GM04504 (cell line): ENCODE measurements at regions not wholly inside any gene's neighbourhood (a gene's known extent, or its start where the extent isn't known, plus 50 kb on each side); places are given as distances from the start of the nearest gene placed in this dataset.

ENCODE experiments used
- DNase-seq: peaks from one replicate; pipeline ENCODE4 v3.0.0-alpha.2; 2012; ENCODE audit warnings: low read depth

GRCh38 chr21:35338881-35339632 lies 290.0 kb upstream of the RUNX1 start:
- DNase-seq = no peak

DNA sequence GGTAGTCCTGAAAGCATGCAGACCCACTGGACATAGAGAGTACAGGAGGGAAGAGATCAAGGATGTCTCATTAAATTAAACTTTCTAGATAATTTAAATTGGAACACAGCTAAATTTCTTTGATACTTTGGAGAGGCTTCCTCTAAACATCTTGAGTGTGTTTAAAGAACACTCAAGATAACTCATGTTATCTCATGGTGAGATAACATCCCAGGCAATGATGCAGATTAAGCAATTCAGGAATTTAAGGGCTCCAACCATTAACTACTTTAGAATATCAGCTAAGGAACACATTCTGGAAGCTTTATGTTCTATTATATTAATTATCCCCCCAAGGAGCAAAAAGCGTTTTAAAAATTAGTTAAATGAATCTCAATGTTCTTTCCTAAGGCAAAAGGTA lies 289.2 kb upstream of the RUNX1 start:
- no peak for DNase-seq

DNA sequence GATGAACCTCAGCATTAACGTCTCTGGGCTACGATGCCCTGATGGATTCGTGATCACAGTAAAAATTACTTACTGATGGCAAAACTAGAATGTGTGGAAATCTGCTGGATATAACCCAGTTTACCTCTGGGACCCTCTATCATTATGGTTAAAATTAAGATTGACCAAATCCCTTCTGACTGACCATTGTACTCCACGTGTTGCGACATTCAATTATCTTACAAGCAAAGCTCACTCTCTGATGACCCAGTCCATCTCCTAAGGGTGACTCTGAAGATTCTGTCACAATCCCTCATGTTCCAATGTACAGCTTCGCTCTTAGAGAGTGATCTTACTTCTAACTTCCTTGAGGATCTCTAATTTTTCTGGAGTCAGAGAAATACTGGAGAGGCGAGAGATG lies 288.5 kb upstream of the RUNX1 start:
- DNase-seq = no peak

GRCh38 chr21:35336534-35336933 lies 287.4 kb upstream of the RUNX1 start:
- no peak for DNase-seq

DNA sequence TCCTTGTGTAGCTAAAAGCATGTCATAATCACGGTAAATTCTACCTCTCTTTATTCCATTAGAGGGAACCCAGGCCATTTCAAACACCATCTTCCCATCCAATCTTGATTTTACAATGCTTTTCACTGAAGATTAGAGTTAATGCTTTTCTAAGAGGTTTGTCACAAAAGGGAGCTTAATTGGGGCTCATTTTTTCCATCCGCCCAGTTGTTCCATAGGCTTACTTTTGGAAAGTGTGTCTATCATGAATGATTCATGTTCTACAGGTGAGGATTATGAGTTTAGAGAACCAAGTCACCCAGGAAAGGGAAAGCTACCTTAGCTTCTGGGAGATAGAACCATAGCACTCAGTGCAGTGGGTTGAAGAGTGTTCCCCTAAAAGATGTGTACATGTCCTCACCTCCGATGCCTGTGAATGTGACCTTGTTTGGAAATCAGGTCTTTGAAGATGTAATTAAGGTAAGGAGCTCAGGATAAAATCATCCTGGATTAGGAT lies 286.9 kb upstream of the RUNX1 start:
- no peak for DNase-seq

- no peak for DNase-seq
Observed at GRCh38 chr21:35333831-35334618, 284.9 kb upstream of the RUNX1 start.

DNA sequence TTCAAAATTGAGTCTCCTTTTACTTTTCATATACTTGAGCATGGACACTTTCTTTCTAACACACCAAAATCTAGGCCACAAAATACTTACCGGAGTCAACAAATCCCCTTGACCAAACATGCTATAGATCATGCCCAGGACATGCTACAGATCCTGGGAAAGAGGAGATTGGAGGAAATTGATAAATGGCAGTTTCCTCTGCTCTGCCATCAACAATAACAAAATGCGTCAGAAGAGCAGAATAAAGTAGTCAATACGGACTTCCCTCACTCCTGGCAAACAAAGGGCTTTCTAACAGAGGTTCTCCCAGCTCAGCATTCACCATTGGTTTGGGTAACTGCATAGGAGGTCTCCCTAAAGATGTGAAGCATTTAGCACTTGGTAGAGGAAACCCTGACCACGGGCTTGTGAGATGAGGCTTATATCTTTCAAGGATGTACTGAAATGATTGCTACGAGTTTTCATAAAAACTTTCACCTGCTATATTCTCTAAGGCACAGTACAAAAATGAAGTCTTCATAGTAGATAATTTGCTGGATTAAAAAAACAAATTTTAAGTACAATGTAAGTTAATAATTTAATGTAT lies 283.8 kb upstream of the RUNX1 start:
- DNase-seq = no peak

GRCh38 chr21:35329940-35330660 lies 281.0 kb upstream of the RUNX1 start:
- no peak for DNase-seq

DNA sequence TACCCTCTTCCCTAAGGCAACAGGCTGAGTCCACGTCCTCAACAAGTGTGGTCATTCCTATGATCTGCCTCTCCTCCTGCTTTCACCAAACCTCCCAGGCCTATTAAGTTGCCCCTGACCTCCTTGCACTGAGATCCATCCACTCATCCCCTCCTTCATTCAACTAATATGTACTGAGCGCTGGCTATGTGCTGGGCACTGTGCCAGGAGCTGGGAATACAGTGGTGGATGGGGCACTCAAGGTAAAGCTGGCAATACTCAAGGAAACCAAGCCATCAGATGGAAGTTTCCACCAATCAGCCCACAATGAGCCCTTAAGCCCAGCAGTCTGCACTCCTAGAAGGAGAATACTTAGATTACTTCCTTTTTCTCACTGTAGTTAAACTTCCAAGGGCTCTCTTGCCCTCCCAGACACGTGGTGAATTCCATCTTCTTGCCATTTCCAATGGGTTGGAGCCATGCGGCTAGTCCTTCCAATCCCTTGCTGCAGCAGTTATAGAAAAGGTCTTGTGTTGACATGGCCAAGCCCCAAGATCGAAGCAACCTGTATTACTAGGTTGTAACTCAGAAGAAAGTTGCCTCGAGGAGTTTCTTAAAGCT lies 279.9 kb upstream of the RUNX1 start:
- no peak for DNase-seq

DNA sequence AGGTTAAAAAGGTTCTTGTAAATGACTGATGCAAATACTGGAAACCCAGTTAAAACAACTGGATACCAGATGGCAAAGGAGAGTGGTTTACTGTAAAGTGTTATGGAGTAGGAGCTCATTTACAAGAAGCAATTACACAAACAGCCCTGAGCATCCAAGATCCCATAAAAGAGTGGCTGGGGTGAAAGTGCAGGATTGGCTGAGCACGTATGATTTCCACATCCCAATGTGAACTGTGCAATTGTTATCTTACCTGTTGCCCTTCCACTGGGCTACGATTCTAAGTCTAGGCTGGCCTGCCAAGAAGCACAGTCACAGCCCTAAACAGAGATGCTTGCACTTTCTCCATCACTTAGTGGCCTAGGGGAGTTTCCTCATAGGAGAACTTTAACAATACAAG lies 277.6 kb upstream of the RUNX1 start:
- DNase-seq = peak; percentile 81

GRCh38 chr21:35325953-35326352 lies 276.9 kb upstream of the RUNX1 start:
- DNase-seq = no peak

DNA sequence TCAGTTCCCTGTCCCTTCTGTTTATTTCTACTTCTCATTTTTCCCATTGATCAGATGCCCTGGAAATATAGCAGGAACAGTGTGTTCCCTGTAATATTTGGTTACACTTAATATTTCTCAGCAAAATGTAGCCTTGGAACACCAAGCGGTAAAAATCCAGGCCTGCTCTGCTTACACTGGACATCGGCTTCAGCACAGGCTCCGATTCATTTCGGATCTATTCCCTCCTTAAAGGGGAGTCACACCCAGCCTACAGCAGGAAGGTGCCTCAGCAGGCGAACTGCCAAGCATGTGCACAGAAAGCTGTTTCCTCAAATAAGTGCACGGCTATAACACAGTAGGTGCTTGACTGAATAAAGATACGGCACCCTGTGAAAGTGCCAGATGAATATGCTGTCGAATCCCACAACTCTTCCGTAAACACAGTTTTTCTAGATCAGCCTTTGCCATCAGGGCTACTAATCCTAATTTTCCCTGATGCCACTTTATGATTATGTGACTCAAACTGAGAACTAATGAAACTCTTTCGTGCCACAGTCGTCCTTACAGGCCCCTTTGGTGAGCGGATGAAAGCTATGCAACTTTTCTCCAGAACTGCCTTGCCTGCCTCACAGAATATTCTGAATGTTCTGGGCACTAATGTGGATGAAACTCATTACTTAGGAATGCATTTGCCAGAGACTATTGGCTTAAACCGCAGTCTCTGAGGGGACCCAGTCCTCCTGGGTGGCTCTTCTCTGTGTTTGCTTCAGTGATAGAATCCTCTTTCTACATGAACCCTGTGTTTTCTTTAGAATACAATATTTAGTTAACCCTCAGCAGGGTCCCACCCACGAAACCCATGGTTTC lies 275.5 kb upstream of the RUNX1 start:
- DNase-seq = peak; percentile 60

DNA sequence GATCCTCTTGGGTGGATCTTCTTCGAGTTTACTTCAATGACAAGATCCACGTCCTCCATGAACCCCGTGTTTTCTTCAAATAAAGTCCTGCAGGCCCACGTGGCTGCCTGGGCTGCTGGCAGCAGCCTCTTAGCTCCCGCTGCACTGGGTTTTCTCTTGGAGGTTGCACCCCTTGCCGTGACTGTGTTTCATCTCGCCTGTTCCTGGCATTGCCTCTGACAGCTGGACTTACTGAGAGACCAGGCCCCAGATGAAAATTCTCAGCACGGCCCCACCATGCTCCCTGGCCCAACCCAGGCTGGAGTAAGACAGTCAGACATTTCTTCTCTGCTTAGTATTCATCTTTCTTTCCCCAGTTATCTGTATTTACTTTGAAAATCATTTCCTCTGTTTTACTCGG lies 274.8 kb upstream of the RUNX1 start:
- DNase-seq = no peak

- DNase-seq = no peak
Observed at GRCh38 chr21:35321322-35322200, 272.5 kb upstream of the RUNX1 start.

DNA sequence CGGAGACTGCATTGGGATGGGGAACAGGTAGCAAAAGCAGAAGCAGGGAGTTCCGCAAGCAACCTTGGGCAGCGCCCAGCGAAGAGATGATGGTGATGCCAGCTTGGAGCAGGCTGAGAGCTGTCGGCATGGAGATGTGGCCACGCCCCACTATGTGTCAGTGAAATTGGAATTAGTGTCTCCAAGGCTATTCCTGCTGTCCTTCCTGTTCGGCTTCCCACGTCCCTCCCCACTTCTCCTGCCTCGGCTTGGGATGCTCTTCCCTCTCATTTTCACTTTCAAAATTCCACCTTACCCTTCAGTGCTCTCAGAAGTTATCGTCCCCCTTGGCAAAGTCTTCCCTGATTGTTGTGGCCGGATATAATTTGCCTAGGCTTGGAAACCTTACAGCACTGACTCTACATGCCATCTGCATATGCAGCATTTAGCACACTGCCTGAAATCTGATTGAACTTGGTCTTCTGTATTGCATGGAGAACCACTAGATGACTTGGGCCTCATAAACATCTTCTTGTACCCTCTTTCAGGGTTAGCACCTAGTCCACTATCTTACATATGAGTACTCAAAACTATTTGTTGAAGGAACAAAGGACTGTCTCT lies 270.7 kb upstream of the RUNX1 start:
- no peak for DNase-seq

DNA sequence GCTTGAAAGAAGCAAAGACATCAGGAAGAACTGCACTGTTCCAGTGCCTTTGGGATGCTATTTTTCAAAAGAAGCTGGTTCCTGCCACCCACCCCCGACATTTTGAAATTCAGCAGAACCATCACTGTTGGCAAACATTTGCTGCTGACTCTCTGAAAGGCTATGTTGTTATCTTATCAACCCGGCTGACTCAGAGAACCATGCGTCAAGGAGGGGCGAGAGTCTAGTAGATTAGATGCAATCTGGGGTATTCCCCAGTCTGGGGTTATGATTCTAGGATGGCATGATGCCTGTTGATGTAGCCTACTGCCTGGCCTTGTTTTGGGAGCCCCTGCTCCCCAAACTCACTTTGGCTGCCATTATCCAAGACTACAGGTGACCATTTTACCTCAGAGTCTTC lies 267.8 kb upstream of the RUNX1 start:
- no peak for DNase-seq

- no peak for DNase-seq
Observed at GRCh38 chr21:35316456-35316855, 267.4 kb upstream of the RUNX1 start.

DNA sequence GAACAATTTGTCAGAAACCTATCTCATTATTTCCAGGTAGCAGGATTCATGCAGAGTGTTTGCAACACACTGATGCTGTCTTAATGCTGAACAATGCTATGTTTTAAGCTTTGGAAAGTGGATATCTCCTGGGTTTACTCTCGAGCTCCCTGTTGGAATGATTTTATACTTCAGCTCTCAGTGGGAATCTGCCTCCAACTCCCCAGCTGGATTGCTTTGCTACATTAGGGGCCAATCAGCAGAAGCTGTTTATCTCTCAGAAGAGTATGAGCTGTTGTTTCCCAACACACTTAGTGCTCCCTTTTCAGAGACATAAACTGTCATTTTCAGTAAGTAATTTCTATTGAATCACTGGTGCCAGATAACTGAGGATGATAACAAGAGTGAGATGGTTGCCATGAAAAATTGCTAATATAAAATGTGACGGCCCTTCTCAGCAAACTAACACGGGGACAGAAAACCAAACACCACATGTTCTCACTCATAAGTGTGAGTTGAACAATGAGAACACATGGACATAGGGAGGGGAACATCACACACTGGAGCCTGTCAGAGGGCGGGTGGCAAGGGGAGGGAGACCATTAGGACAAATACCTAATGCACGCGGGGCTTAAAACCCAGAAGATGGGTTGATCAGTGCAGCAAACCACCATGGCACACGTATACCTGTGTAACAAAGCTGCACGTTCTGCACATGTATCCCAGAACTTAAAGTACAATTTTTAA lies 265.9 kb upstream of the RUNX1 start:
- DNase-seq = no peak

DNA sequence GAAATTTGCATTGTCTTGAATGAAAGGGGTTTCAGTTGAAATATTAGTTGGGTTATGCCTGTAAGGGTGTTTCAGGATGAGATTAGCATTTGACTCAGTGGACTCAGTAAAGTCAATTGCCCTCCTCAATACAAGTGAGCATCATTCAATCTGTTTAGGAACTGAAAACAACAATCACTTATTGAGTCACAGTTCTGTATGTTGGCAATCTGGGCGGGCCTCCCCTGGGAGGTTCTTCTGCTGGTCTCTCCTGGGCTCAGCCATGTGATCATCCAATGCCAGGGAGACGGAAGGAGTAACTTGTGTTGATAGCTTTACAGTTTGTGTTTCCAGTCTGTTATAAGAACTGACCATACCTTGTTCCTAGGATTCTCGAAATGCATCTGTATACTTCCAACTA lies 262.9 kb upstream of the RUNX1 start:
- DNase-seq = no peak
